ENCODE measurements at regions not wholly inside any gene's neighbourhood (a gene's known extent, or its start where the extent isn't known, plus 50 kb on each side); places are given as distances from the start of the nearest gene placed in this dataset.

GRCh38 chr1:99464738-99465137 is 181.2 kb upstream of the PALMD start:
- no peaks in the 10 kb centered on the region for H3K9me3 Mint-ChIP-seq

GRCh38 chr1:99465176-99465900 is 180.6 kb upstream of the PALMD start:
- H3K27me3 Mint-ChIP-seq = peaks cover 6% of the 10 kb centered on the region
- H3K9me3 Mint-ChIP-seq = no peaks in the 10 kb centered on the region
- no peaks in the 10 kb centered on the region for H3K36me3 Mint-ChIP-seq

More at GRCh38 chr1:99464738-99465137, 181.2 kb upstream of the PALMD start:
- no peak overlapping the region for H3K27ac Mint-ChIP-seq
- no peak for DNase-seq
- H3K4me3 Mint-ChIP-seq = no peak overlapping the region
- H3K36me3 Mint-ChIP-seq = no peaks in the 10 kb centered on the region
- H3K4me1 Mint-ChIP-seq = no peaks in the 10 kb centered on the region
- peaks cover 6% of the 10 kb centered on the region for H3K27me3 Mint-ChIP-seq

GRCh38 chr1:99467645-99468044 is 178.3 kb upstream of the PALMD start:
- Mint-ChIP-seq H3K9me3 (no peaks in the 10 kb centered on the region), H3K27me3 (no peaks in the 10 kb centered on the region), H3K4me1 (no peaks in the 10 kb centered on the region), H3K36me3 (no peaks in the 10 kb centered on the region), H3K4me3 (no peak overlapping the region), H3K27ac (no peak overlapping the region)
- no peak for DNase-seq

More at GRCh38 chr1:99465176-99465900, 180.6 kb upstream of the PALMD start:
- H3K4me1 Mint-ChIP-seq = no peaks in the 10 kb centered on the region
- H3K27ac Mint-ChIP-seq = no peak overlapping the region
- DNase-seq = no peak
- no peak overlapping the region for H3K4me3 Mint-ChIP-seq

DNA sequence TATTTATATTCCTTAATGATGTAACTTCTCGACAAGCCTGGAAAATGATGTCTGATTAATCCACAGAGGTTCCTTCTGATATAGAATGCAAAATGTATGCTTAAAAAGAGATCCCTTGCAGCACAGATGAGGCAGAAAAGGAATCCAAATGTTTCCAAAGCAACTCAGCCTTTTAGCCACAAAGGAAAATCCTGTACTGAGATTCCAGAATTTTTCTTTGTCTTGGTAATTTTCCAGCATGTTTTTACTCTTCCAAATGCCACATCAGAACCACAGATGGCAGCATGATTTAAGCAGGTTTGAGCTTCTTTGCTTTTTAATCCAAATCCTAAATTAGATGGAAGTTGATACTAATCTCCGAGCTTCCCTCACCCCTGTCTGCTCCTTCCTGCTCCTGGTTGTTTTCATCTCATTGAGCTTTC is 176.4 kb upstream of the PALMD start:
- H3K36me3 Mint-ChIP-seq = no peaks in the 10 kb centered on the region
- H3K4me3 Mint-ChIP-seq = no peak overlapping the region
- H3K9me3 Mint-ChIP-seq = no peaks in the 10 kb centered on the region
- no peaks in the 10 kb centered on the region for H3K4me1 Mint-ChIP-seq
- no peak overlapping the region for H3K27ac Mint-ChIP-seq
- DNase-seq = no peak
- H3K27me3 Mint-ChIP-seq = no peaks in the 10 kb centered on the region

DNA sequence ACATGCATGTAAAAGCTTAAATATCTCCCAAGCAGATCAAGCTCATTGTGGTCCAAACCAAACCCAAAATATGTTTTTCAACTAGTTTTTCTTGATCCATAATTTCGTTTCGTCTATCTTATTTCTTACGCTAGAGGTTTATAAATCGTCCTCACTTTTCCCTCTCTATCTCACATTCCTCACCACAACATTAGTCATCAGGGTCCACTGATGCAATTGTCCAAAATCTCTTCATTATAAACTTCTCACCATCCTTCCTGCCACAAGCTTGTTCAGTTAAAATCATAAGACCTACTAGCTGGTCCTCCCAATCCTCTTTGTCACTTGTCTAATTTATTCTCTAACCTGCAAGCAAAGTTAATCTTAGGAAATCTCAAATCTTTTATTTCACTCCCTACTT is 173.0 kb upstream of the PALMD start:
- Mint-ChIP-seq H3K4me3 (no peak overlapping the region), H3K9me3 (no peaks in the 10 kb centered on the region), H3K27me3 (peaks cover 3% of the 10 kb centered on the region), H3K27ac (no peak overlapping the region), H3K4me1 (no peaks in the 10 kb centered on the region), H3K36me3 (no peaks in the 10 kb centered on the region)
- no peak for DNase-seq

DNA sequence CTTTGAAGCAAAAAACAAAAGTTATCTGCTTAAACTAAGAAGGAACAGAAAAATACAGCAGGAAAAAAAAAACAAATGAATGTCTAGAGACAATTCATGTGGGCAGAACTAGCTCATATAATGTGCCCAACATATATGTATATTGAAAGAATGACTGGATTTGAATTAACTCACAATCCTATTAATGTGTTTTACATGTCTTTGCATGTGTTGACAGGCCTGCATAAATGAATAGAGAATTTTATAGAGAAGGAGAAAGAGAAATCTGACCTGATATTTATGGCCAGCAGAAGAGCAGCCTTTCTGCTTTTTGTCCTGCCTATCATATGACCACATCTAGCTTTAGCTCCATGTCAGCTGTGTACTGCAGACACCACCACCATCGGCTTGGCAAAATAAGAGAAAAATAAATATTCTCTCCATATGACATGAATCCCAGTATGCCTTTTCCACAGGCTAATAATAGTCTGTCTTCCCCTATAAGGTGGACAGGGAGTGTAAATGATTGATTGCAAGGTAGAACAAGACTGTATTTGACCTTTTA is 171.5 kb upstream of the PALMD start:
- Mint-ChIP-seq H3K4me3 (no peak overlapping the region), H3K9me3 (no peaks in the 10 kb centered on the region), H3K4me1 (no peaks in the 10 kb centered on the region), H3K36me3 (no peaks in the 10 kb centered on the region), H3K27ac (no peak overlapping the region), H3K27me3 (peaks cover 9% of the 10 kb centered on the region)
- DNase-seq = no peak

DNA sequence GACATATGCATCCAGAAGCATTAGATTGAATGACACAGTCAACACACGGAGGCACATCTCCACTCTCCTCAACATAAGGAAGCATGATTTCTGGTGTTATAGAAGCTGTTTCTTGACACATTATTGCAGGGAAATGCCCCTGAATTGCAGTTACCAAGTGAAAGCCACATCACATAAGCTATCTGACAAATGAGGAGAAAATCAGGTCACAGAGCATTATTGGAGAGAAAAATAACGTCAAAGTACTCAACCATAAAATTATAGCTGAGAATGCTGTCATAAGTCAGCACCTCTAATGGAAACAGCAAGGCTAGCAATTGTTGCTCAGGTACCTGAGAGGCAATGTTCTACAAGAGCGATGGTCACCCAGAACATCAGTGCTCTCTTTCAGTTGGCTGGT is 169.9 kb upstream of the PALMD start:
- DNase-seq = no peak
- no peaks in the 10 kb centered on the region for H3K9me3 Mint-ChIP-seq
- no peak overlapping the region for H3K4me3 Mint-ChIP-seq
- peaks cover 13% of the 10 kb centered on the region for H3K27me3 Mint-ChIP-seq
- no peaks in the 10 kb centered on the region for H3K36me3 Mint-ChIP-seq
- H3K4me1 Mint-ChIP-seq = no peaks in the 10 kb centered on the region
- no peak overlapping the region for H3K27ac Mint-ChIP-seq

DNA sequence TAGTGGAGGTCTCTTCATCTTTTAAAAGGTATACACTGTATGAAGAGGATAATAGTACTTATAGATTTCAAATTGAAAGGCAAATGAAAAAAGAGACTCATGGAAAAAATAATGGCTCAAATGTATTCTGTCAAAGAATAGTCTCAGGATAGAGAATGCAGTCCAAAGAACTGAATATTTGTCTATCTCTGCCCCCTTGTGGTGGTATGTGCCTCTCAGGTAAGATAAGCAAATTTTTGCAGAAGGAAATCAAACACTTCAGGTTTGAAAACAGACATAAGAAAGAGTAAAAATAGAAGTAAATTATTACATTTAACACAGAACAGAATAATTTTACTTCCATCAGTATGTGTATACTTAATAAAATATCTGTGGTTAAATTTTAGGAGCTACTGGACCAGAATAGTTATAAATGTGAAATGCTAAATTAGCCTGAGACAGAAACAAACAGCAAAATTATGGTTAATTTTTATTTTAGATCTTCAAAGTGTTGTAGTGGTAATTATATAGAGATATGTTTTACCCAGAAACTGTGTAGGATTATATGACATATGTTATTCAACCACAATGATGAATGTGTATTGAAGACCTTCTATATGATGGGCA is 164.4 kb upstream of the PALMD start:
- Mint-ChIP-seq H3K36me3 (no peaks in the 10 kb centered on the region), H3K27ac (no peak overlapping the region), H3K9me3 (no peaks in the 10 kb centered on the region), H3K4me1 (no peaks in the 10 kb centered on the region), H3K4me3 (no peak overlapping the region), H3K27me3 (peaks cover 18% of the 10 kb centered on the region)
- peak; percentile 8 for DNase-seq

- H3K27me3 Mint-ChIP-seq = peaks cover 18% of the 10 kb centered on the region
- no peaks in the 10 kb centered on the region for H3K4me1 Mint-ChIP-seq
- DNase-seq = no peak
- H3K36me3 Mint-ChIP-seq = no peaks in the 10 kb centered on the region
- H3K4me3 Mint-ChIP-seq = no peak overlapping the region
- no peaks in the 10 kb centered on the region for H3K9me3 Mint-ChIP-seq
- no peak overlapping the region for H3K27ac Mint-ChIP-seq
Observed at GRCh38 chr1:99482286-99482685, 163.6 kb upstream of the PALMD start.

- no peaks in the 10 kb centered on the region for H3K36me3 Mint-ChIP-seq
- no peaks in the 10 kb centered on the region for H3K9me3 Mint-ChIP-seq
- H3K27ac Mint-ChIP-seq = no peak overlapping the region
- DNase-seq = no peak
- peaks cover 17% of the 10 kb centered on the region for H3K27me3 Mint-ChIP-seq
- no peak overlapping the region for H3K4me3 Mint-ChIP-seq
- no peaks in the 10 kb centered on the region for H3K4me1 Mint-ChIP-seq
Observed at GRCh38 chr1:99482750-99483149, 163.2 kb upstream of the PALMD start.

DNA sequence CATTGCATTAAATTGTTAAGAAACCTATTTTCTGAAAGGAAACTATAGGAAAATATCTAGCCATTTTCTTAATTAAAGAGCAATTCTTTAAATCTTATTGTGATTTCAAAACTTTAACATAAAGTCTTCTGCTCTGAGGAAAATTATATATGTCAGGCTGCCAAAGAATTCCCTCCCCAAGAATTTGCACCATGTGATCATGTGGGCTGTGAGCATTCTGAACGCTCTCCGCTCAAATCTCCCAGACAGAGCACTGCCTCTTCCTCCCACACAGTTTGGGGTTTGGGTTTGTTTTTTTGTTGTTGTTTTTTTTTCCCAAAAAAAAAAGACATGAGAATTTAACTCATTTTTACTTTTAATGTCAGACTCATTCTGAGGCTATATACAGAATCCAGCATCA is 155.9 kb upstream of the PALMD start:
- DNase-seq = no peak
- no peak overlapping the region for H3K27ac Mint-ChIP-seq
- no peaks in the 10 kb centered on the region for H3K4me1 Mint-ChIP-seq
- no peaks in the 10 kb centered on the region for H3K27me3 Mint-ChIP-seq
- no peak overlapping the region for H3K4me3 Mint-ChIP-seq
- no peaks in the 10 kb centered on the region for H3K36me3 Mint-ChIP-seq
- H3K9me3 Mint-ChIP-seq = no peaks in the 10 kb centered on the region

DNA sequence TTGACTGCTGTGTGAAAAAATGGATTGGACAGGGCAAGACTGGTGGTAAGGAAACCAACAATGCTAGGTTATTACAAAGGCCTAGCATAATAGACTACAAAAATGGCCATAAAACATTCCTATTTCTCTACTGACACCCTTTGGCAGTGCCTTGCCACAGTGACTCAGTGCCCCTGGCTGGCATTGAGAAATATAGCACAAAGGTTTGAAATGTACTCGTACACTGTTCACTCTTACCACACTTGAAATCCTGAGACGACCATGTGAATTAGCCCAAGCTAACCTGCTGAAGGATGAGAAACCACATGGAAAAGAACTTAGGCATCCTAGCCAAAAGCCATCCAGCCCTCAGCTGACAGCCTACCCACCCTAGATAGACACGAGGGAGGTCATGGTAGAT is 149.8 kb upstream of the PALMD start:
- no peaks in the 10 kb centered on the region for H3K9me3 Mint-ChIP-seq
- no peaks in the 10 kb centered on the region for H3K27me3 Mint-ChIP-seq
- H3K4me1 Mint-ChIP-seq = no peaks in the 10 kb centered on the region
- no peak overlapping the region for H3K27ac Mint-ChIP-seq
- DNase-seq = no peak
- no peak overlapping the region for H3K4me3 Mint-ChIP-seq
- H3K36me3 Mint-ChIP-seq = no peaks in the 10 kb centered on the region

DNA sequence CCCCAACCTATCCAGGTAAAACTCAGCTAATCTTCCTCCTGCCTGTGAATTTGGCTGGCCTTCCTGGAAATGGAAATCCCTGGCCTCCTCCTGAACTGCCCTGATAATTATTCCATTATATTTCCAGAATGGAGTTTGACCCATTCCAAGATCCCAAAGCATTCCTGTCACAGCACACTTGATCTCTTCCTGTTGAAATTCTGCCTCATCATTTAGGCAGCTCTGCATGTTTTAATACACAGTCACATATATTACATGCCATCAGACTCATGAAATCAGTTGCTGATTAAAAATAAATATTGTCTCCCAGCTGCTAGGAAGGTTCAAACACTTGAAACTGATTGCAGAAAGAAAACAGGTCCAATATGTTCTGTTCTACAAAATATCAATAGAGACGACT is 148.2 kb upstream of the PALMD start:
- no peak for DNase-seq
- H3K9me3 Mint-ChIP-seq = no peaks in the 10 kb centered on the region
- H3K27ac Mint-ChIP-seq = no peak overlapping the region
- no peaks in the 10 kb centered on the region for H3K36me3 Mint-ChIP-seq
- no peak overlapping the region for H3K4me3 Mint-ChIP-seq
- no peaks in the 10 kb centered on the region for H3K27me3 Mint-ChIP-seq
- H3K4me1 Mint-ChIP-seq = no peaks in the 10 kb centered on the region

GRCh38 chr1:99500541-99500940 is 145.4 kb upstream of the PALMD start:
- Mint-ChIP-seq H3K27me3 (no peaks in the 10 kb centered on the region), H3K4me1 (no peaks in the 10 kb centered on the region), H3K27ac (no peak overlapping the region), H3K9me3 (no peaks in the 10 kb centered on the region), H3K4me3 (no peak overlapping the region), H3K36me3 (no peaks in the 10 kb centered on the region)
- no peak for DNase-seq

GRCh38 chr1:99501871-99502270 is 144.0 kb upstream of the PALMD start:
- no peak overlapping the region for H3K27ac Mint-ChIP-seq
- no peaks in the 10 kb centered on the region for H3K36me3 Mint-ChIP-seq
- no peak for DNase-seq
- H3K4me3 Mint-ChIP-seq = no peak overlapping the region
- H3K27me3 Mint-ChIP-seq = no peaks in the 10 kb centered on the region
- H3K9me3 Mint-ChIP-seq = no peaks in the 10 kb centered on the region
- no peaks in the 10 kb centered on the region for H3K4me1 Mint-ChIP-seq

DNA sequence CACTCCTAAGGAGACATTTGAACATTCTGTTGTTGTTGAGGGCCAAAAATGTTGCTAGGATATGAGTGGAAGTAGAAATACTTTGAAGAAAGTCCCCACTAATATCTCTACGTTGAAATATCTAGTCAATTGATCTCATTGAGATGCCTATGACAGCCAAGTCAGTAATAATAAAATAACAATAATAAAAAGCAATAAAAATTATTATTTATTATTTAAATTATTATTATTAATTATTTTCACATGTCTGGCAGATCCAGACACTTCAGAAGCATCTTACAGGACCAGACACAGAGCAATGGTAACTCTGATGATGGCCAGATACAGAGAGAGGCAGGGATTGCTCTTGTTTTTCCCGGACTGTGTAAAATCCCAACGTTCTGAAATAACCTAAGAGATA is 143.5 kb upstream of the PALMD start:
- Mint-ChIP-seq H3K4me3 (no peak overlapping the region), H3K36me3 (no peaks in the 10 kb centered on the region), H3K27ac (no peak overlapping the region), H3K9me3 (no peaks in the 10 kb centered on the region), H3K27me3 (no peaks in the 10 kb centered on the region), H3K4me1 (no peaks in the 10 kb centered on the region)
- no peak for DNase-seq

All from activated naive CD8-positive, alpha-beta T cell treated with anti-CD3 and anti-CD28 coated beads for 36 hours (primary cell).